PC-3 (cell line): ENCODE measurements at regions not wholly inside any gene's neighbourhood (a gene's known extent, or its start where the extent isn't known, plus 50 kb on each side); places are given as distances from the start of the nearest gene placed in this dataset.

Experiments used
- CTCF ChIP-seq: fragments of 300-600 bp; sonication (generic); conservative IDR thresholded peaks from 2 replicates; pipeline ENCODE4 v1.5.1; 2017; ENCODE audit warnings: antibody characterized with exemption, low read depth, mild to moderate bottlenecking, low read length
- EZH2 ChIP-seq: fragments of 300-600 bp; sonication (generic); IDR thresholded peaks from one replicate; pipeline ENCODE4 v1.6.1; 2017; ENCODE audit warnings: antibody characterized with exemption, mild to moderate bottlenecking, low read length; ENCODE audit not compliant: unreplicated experiment

GRCh38 chr1:184141361-184141880 lies 89.9 kb downstream of the TSEN15 start:
- TF ChIP-seq CTCF (no peak), EZH2 (no peak)
